ENCODE measurements at regions not wholly inside any gene's neighbourhood (a gene's known extent, or its start where the extent isn't known, plus 50 kb on each side); places are given as distances from the start of the nearest gene placed in this dataset.

DNA sequence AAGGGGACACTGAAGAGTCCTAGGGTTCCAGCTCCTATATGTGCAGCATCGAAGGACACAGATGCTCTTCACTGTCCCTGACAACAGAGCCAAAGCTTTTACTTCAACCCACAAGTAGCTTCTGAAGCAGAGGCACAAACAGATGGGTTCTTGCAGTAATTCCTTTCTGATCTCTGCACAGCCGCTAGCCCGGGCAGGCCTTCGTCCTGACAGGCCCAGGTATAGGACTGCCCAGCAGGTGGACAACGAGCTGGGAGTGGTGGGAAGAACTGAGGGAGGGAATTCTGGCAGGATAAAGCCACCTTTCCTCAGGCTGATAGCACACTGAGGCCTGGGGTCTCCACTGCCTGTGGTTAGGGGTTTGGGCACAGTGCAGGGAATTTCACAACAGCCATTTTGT, 94.8 kb downstream of the RHOB start (continued):
- TF ChIP-seq ZSCAN5A (CRISPR knock-in tag; IDR thresholded peaks at IDR 0.05; ENCODE audit: borderline replicate concordance) (no peak), ZFP41 (CRISPR knock-in tag; IDR thresholded peaks at IDR 0.05; ENCODE audit: borderline replicate concordance) (0 out of 2 replicates have a peak, but pooled peaks have one; percentile 38), SMC3 (IDR thresholded peaks at IDR 0.05; ENCODE audit: low read length) (peak; percentile 35; the same call in 1 of the 2 replicates), MEIS1 (CRISPR knock-in tag; IDR thresholded peaks at IDR 0.05; ENCODE audit: borderline replicate concordance) (0 out of 2 replicates have a peak, but pooled peaks have one; percentile 24), ZBTB38 (CRISPR knock-in tag; IDR thresholded peaks at IDR 0.05) (peak; percentile 46; the same call in 1 of the 2 replicates), MTA1 (CRISPR knock-in tag; IDR thresholded peaks at IDR 0.05; ENCODE audit: borderline replicate concordance) (0 out of 2 replicates have a peak, but pooled peaks have one; percentile 9), PRMT3 (CRISPR knock-in tag; IDR thresholded peaks at IDR 0.05; ENCODE audit: borderline replicate concordance, low read depth) (no peak), ZFY (CRISPR knock-in tag; IDR thresholded peaks at IDR 0.05) (peak; percentile 43; the same call in 1 of the 2 replicates), HNF1B (CRISPR knock-in tag; IDR thresholded peaks at IDR 0.05) (peak; percentile 68; the same call in 1 of the 2 replicates), ZFX (CRISPR knock-in tag; IDR thresholded peaks at IDR 0.05; ENCODE audit: low read depth) (peak; percentile 71), MAX (IDR thresholded peaks at IDR 0.05) (peak; percentile 59), RAD21 (CRISPR knock-in tag; IDR thresholded peaks at IDR 0.05) (peak; percentile 72)
- TF ChIP-seq, protein P1, sequence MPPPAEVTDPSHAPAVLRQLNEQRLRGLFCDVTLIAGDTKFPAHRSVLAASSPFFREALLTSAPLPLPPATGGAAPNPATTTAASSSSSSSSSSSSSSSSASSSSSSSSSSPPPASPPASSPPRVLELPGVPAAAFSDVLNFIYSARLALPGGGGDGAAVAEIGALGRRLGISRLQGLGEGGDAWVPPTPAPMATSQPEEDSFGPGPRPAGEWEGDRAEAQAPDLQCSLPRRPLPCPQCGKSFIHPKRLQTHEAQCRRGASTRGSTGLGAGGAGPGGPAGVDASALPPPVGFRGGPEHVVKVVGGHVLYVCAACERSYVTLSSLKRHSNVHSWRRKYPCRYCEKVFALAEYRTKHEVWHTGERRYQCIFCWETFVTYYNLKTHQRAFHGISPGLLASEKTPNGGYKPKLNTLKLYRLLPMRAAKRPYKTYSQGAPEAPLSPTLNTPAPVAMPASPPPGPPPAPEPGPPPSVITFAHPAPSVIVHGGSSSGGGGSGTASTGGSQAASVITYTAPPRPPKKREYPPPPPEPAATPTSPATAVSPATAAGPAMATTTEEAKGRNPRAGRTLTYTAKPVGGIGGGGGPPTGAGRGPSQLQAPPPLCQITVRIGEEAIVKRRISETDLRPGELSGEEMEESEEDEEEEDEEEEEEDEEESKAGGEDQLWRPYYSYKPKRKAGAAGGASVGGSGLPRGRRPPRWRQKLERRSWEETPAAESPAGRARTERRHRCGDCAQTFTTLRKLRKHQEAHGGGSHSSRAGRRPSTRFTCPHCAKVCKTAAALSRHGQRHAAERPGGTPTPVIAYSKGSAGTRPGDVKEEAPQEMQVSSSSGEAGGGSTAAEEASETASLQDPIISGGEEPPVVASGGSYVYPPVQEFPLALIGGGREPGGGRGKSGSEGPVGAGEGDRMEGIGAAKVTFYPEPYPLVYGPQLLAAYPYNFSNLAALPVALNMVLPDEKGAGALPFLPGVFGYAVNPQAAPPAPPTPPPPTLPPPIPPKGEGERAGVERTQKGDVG (CRISPR knock-in tag; IDR thresholded peaks at IDR 0.05; ENCODE audit: borderline replicate concordance): 0 out of 2 replicates have a peak, but pooled peaks have one; percentile 53
- TF ChIP-seq, protein P2, sequence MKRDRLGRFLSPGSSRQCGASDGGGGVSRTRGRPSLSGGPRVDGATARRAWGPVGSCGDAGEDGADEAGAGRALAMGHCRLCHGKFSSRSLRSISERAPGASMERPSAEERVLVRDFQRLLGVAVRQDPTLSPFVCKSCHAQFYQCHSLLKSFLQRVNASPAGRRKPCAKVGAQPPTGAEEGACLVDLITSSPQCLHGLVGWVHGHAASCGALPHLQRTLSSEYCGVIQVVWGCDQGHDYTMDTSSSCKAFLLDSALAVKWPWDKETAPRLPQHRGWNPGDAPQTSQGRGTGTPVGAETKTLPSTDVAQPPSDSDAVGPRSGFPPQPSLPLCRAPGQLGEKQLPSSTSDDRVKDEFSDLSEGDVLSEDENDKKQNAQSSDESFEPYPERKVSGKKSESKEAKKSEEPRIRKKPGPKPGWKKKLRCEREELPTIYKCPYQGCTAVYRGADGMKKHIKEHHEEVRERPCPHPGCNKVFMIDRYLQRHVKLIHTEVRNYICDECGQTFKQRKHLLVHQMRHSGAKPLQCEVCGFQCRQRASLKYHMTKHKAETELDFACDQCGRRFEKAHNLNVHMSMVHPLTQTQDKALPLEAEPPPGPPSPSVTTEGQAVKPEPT (CRISPR knock-in tag; IDR thresholded peaks at IDR 0.05; ENCODE audit: low read depth): 0 out of 2 replicates have a peak, but pooled peaks have one; percentile 22
- TF ChIP-seq, protein P3, sequence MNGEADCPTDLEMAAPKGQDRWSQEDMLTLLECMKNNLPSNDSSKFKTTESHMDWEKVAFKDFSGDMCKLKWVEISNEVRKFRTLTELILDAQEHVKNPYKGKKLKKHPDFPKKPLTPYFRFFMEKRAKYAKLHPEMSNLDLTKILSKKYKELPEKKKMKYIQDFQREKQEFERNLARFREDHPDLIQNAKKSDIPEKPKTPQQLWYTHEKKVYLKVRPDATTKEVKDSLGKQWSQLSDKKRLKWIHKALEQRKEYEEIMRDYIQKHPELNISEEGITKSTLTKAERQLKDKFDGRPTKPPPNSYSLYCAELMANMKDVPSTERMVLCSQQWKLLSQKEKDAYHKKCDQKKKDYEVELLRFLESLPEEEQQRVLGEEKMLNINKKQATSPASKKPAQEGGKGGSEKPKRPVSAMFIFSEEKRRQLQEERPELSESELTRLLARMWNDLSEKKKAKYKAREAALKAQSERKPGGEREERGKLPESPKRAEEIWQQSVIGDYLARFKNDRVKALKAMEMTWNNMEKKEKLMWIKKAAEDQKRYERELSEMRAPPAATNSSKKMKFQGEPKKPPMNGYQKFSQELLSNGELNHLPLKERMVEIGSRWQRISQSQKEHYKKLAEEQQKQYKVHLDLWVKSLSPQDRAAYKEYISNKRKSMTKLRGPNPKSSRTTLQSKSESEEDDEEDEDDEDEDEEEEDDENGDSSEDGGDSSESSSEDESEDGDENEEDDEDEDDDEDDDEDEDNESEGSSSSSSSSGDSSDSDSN (CRISPR knock-in tag; IDR thresholded peaks at IDR 0.05): 0 out of 2 replicates have a peak, but pooled peaks have one; percentile 7

Data from HepG2 (cell line).